ENCODE measurements at regions not wholly inside any gene's neighbourhood (a gene's known extent, or its start where the extent isn't known, plus 50 kb on each side); places are given as distances from the start of the nearest gene placed in this dataset.

GRCh38 chr4:44871133-44871532 is 144.8 kb upstream of the GNPDA2 start:
- Histone ChIP-seq H3K27me3 (no peaks in the 10 kb centered on the region), H3K9me3 (no peaks in the 10 kb centered on the region), H3K4me3 (no peak overlapping the region), H3K27ac (no peak overlapping the region), H3K4me1 (no peaks in the 10 kb centered on the region), H3K36me3 (no peaks in the 10 kb centered on the region)
- WGBS, 5 donors = 65 to 81% (median 67%) methylated on average over 4 of the region's 4 CpGs
- TF ChIP-seq POLR2AphosphoS5 (IDR thresholded peaks at IDR 0.05) (no peak), EP300 (IDR thresholded peaks at IDR 0.05) (no peak), POLR2A (IDR thresholded peaks at IDR 0.05) (no peak)
- TF ChIP-seq, protein P1, sequence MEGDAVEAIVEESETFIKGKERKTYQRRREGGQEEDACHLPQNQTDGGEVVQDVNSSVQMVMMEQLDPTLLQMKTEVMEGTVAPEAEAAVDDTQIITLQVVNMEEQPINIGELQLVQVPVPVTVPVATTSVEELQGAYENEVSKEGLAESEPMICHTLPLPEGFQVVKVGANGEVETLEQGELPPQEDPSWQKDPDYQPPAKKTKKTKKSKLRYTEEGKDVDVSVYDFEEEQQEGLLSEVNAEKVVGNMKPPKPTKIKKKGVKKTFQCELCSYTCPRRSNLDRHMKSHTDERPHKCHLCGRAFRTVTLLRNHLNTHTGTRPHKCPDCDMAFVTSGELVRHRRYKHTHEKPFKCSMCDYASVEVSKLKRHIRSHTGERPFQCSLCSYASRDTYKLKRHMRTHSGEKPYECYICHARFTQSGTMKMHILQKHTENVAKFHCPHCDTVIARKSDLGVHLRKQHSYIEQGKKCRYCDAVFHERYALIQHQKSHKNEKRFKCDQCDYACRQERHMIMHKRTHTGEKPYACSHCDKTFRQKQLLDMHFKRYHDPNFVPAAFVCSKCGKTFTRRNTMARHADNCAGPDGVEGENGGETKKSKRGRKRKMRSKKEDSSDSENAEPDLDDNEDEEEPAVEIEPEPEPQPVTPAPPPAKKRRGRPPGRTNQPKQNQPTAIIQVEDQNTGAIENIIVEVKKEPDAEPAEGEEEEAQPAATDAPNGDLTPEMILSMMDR (IDR thresholded peaks at IDR 0.05) = no peak
- intact Hi-C loops (cut with DNase I; ENCODE audit: low total_unique reads) = no loop called here
- no peak for DNase-seq

DNA sequence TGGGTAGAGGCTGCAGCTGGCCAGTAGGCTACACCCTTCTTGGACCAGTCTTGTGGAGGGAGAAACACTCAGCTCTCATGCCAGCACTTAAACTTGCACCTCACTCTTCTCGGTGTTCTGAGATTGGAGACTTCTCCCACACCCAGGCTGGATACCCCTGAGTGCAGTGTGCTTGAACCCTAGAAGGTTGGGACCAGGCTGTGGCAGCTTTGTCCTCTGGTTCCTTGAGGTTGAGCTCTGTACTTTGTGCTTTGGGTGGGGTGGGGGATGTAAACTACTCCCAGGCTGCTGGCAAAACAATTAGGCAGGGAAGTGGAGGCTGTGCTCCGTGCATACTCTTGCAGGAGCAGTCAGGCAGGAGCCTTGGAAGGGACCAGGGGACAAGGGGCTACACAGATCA is 143.6 kb upstream of the GNPDA2 start:
- Histone ChIP-seq H3K4me1 (no peaks in the 10 kb centered on the region), H3K4me3 (no peak overlapping the region), H3K9me3 (no peaks in the 10 kb centered on the region), H3K27me3 (no peaks in the 10 kb centered on the region), H3K27ac (no peak overlapping the region), H3K36me3 (no peaks in the 10 kb centered on the region)
- TF ChIP-seq EP300 (IDR thresholded peaks at IDR 0.05) = no peak
- no peak for TF ChIP-seq POLR2A (IDR thresholded peaks at IDR 0.05)
- TF ChIP-seq, protein P1 (IDR thresholded peaks at IDR 0.05) = no peak
- TF ChIP-seq POLR2AphosphoS5 (IDR thresholded peaks at IDR 0.05) = no peak
- intact Hi-C loops (cut with DNase I; ENCODE audit: low total_unique reads) = no loop called here
- no peak for DNase-seq
- WGBS, 5 donors = 83 to 93% (median 90%) methylated on average over 1 to 2 of the region's 2 CpGs

DNA sequence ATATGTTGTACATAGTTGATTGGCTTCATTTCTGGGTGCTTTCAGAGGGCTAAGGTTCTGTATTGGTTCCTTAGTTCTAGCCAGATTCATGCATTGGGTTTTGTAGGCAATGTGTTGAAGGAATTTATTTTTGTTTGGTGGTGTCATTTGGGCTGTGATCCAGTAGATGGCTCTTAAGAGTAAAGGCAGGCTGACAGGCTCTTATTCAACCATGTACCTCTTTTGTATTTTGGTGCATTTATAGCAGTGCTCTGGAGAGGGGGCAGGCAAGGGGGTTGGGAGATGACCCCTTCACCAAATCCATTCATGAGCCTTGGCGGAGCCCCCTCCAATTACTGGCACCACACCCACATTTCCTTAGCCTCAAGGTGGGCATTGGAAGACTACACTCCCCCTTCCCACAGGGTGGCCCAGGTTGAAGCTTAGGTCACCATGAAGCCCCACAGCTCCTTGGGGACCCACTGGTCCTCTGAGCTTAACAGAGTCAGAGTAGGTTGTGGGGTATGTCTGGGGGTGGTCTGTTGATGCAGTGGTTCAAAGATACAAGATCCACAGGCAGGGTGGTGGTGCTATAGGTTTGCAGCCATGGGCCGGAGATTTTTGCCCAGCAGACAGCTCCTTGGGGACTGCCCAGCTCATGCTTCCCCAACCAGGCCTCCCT is 143.0 kb upstream of the GNPDA2 start:
- no peaks in the 10 kb centered on the region for H3K27me3 ChIP-seq
- H3K4me3 ChIP-seq = no peak overlapping the region
- TF ChIP-seq POLR2AphosphoS5 (IDR thresholded peaks at IDR 0.05) = no peak
- no peak for TF ChIP-seq POLR2A (IDR thresholded peaks at IDR 0.05)
- TF ChIP-seq EP300 (IDR thresholded peaks at IDR 0.05) = no peak
- TF ChIP-seq, protein P1 (IDR thresholded peaks at IDR 0.05) = no peak
- 90 to 100% (median 92%) methylated on average over 2 of the region's 2 CpGs for WGBS, 5 donors
- no peak overlapping the region for H3K27ac ChIP-seq
- no peak for DNase-seq
- H3K9me3 ChIP-seq = no peaks in the 10 kb centered on the region
- intact Hi-C loops (cut with DNase I; ENCODE audit: low total_unique reads) = no loop called here
- H3K36me3 ChIP-seq = no peaks in the 10 kb centered on the region
- H3K4me1 ChIP-seq = no peaks in the 10 kb centered on the region

DNA sequence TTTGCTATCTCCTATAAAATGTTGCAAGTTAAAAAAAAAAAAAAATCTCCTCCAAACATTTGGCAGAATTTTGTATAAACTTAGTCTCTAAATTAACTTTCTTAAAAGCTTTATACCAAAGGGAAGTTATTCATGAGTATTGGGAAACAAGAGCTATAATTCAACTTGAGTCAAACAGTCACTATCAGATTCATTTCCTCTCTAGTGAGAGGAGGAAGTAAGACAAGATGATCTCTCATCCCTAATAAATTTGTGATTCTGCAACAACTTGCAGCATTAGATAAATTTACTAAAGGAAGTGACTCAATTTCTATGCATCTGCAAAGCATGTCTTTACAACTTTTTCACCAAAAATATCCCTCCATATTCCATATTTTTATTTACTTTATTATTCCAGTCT is 135.4 kb upstream of the GNPDA2 start:
- no peak overlapping the region for H3K27ac ChIP-seq
- no peak for TF ChIP-seq EP300 (IDR thresholded peaks at IDR 0.05)
- no peak for TF ChIP-seq POLR2A (IDR thresholded peaks at IDR 0.05)
- no peak for TF ChIP-seq POLR2AphosphoS5 (IDR thresholded peaks at IDR 0.05)
- TF ChIP-seq, protein P1 (IDR thresholded peaks at IDR 0.05) = no peak
- no peak overlapping the region for H3K4me3 ChIP-seq
- no peaks in the 10 kb centered on the region for H3K4me1 ChIP-seq
- no peaks in the 10 kb centered on the region for H3K36me3 ChIP-seq
- no peaks in the 10 kb centered on the region for H3K27me3 ChIP-seq
- DNase-seq = no peak
- intact Hi-C loops (cut with DNase I; ENCODE audit: low total_unique reads) = no loop called here
- H3K9me3 ChIP-seq = no peaks in the 10 kb centered on the region

Data from stomach (tissue), 8 donors.